CD8-positive, alpha-beta memory T cell (primary cell): ENCODE measurements at regions not wholly inside any gene's neighbourhood (a gene's known extent, or its start where the extent isn't known, plus 50 kb on each side); places are given as distances from the start of the nearest gene placed in this dataset.

ENCODE experiments used
- CTCF ChIA-PET: fragments of 350-600 bp; sonication (Branson Sonifier 250); formaldehyde crosslinking; loops from one replicate; lab custom pipeline; 2021; ENCODE audit warnings: antibody characterized with exemption; lab: Charles Lee
- POLR2A ChIA-PET: fragments of 350-600 bp; sonication (Branson Sonifier 250); formaldehyde crosslinking; loops from one replicate; lab custom pipeline; 2021; ENCODE audit warnings: antibody characterized with exemption; lab: Charles Lee
- DNase-seq, 5 donors: peaks; one replicate each; pipeline versions ENCODE4 v3.0.0 to v3.0.0-alpha.2; 2020 to 2022; ENCODE audit warnings: mixed read lengths in 1 of 5
- H3K27ac ChIP-seq: one replicate; pipeline ENCODE4 v1.7.0; 2013; ENCODE audit warnings: low read depth, mild to moderate bottlenecking, low read length, moderate library complexity
- H3K27me3 ChIP-seq: 2 replicates; pipeline ENCODE4 v1.7.0; 2013; ENCODE audit warnings: low read length, mild to moderate bottlenecking; ENCODE audit not compliant: insufficient read depth, poor library complexity, severe bottlenecking
- H3K36me3 ChIP-seq: 2 replicates; pipeline ENCODE4 v1.7.0; 2013; ENCODE audit warnings: mild to moderate bottlenecking, low read length, moderate library complexity; ENCODE audit not compliant: insufficient read depth
- H3K4me1 ChIP-seq: 2 replicates; pipeline ENCODE4 v1.7.0; 2013; ENCODE audit warnings: mild to moderate bottlenecking, low read length, moderate library complexity; ENCODE audit not compliant: insufficient read depth
- H3K4me3 ChIP-seq: 2 replicates; pipeline ENCODE4 v1.7.0; 2013; ENCODE audit warnings: mild to moderate bottlenecking, low read length
- H3K9me3 ChIP-seq: 2 replicates; pipeline ENCODE4 v1.7.0; 2013; ENCODE audit warnings: mild to moderate bottlenecking, low read length
- H3K27ac Mint-ChIP-seq, 8 donors: one replicate each; pipeline ENCODE4 v1.8.0; 2020 to 2021; ENCODE audit warnings: mixed read lengths in 8 of 8, mild to moderate bottlenecking in 6 of 8, inconsistent platforms in 3 of 8, moderate library complexity in 3 of 8
- H3K27me3 Mint-ChIP-seq, 2 donors: one replicate each; pipeline ENCODE4 v1.8.0; 2020 to 2021; ENCODE audit warnings: mixed read lengths in 2 of 2, mild to moderate bottlenecking in 1 of 2, moderate library complexity in 1 of 2
- H3K36me3 Mint-ChIP-seq, 3 donors: one replicate each; pipeline ENCODE4 v1.8.0; 2020 to 2021; ENCODE audit warnings: mixed read lengths in 3 of 3, inconsistent platforms in 1 of 3, mild to moderate bottlenecking in 1 of 3
- H3K4me1 Mint-ChIP-seq, 3 donors: one replicate each; pipeline ENCODE4 v1.8.0; 2020 to 2021; ENCODE audit warnings: mixed read lengths in 3 of 3, inconsistent platforms in 1 of 3, mild to moderate bottlenecking in 1 of 3
- H3K4me3 Mint-ChIP-seq, 7 donors: one replicate each; pipeline ENCODE4 v1.8.0; 2020 to 2021; ENCODE audit warnings: mixed read lengths in 7 of 7, mild to moderate bottlenecking in 6 of 7, moderate library complexity in 4 of 7, inconsistent platforms in 2 of 7
- H3K9me3 Mint-ChIP-seq, 5 donors: one replicate each; pipeline ENCODE4 v1.8.0; 2020 to 2022; ENCODE audit warnings: mixed read lengths in 5 of 5, mild to moderate bottlenecking in 3 of 5, moderate library complexity in 2 of 5, inconsistent platforms in 1 of 5

DNA sequence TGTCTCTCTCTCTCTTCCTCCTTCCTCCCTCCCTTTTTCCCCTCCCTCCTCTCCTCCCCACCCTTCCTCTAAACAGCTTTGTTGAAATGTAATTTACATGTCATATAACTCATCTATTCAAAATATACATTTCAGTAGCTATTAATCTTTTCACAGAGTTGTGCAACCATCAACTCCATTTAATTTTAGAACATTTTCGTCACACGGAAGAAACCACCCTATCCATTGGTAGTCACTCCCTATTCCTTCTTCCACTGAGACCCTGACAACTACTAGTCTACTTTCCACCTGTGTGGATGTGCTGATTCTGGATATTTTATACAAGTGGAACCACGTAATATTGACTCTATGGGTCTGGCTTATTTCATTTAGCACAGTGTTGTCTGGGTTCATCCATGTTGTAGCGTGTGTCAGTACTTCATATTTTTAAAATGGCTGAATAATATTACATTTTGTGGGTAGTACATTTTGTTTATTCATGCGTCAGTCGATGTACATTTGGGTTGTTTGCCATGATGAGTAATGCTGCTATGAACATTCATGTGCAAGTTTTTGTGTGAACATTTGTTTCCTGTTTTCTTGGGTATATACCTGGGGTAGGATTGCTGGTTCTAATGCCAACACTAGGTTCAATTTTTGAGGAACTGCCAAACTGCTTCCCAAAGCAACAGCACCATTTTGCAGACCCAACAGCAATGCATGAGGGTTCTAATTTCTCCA lies 100.1 kb upstream of the GCFC2 start:
- H3K4me1 ChIP-seq = no peaks in the 10 kb centered on the region
- no peak overlapping the region for H3K4me3 ChIP-seq
- Mint-ChIP-seq H3K27ac (no peak overlapping the region), H3K4me1 (no peaks in the 10 kb centered on the region), H3K9me3 (peaks cover 0 to 2% (median 0%) of the 10 kb centered on the region in 5 donors), H3K36me3 (no peaks in the 10 kb centered on the region), H3K27me3 (no peaks in the 10 kb centered on the region), H3K4me3 (no peak overlapping the region)
- H3K27me3 ChIP-seq = no peaks in the 10 kb centered on the region
- ChIA-PET POLR2A (no interaction called here), CTCF (no interaction called here)
- no peak overlapping the region for H3K27ac ChIP-seq
- H3K9me3 ChIP-seq = no peaks in the 10 kb centered on the region
- H3K36me3 ChIP-seq = no peaks in the 10 kb centered on the region
- DNase-seq = no peak

DNA sequence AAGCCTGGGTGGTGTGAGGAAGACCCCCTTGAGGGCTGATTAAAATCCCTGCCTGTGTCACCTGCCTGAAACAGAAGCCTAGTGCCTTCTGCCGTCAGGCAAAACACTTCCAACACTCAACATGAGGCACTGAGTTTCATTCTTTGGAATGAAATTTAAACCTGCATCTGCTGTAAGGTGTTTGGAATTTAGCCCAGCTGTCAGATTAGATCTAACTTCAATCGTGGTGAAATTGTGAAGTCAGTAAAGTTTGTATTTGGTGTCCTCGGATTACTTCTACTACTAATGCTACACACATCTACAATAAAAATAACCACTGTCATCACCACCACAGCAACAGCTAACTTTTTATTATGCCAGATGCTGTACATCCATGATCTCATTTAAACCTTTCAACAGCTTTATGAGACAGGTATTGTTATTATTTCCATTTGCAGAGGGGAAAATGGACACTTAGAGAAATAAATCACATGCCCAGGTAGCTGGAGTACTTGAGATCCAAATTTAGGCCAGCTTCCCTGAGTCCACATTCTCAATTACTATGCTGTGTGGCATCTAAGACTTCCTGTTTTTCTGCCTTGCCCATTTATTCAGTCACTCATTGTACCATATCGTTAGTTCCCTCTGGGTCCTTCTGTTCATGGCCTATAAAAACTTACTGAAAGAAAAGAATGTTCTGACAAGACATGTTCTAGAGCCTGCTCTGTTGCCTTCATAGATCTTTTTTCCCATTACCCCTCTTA lies 98.2 kb upstream of the GCFC2 start:
- CTCF ChIA-PET = no interaction called here
- H3K27me3 Mint-ChIP-seq = peaks cover 0 to under 1% of the 10 kb centered on the region in 2 donors
- Histone ChIP-seq H3K27ac (no peak overlapping the region), H3K36me3 (no peaks in the 10 kb centered on the region), H3K4me3 (no peak overlapping the region), H3K27me3 (no peaks in the 10 kb centered on the region), H3K9me3 (no peaks in the 10 kb centered on the region), H3K4me1 (no peaks in the 10 kb centered on the region)
- no peak overlapping the region for H3K27ac Mint-ChIP-seq
- no peak for DNase-seq
- POLR2A ChIA-PET = no interaction called here
- no peak overlapping the region for H3K4me3 Mint-ChIP-seq
- H3K36me3 Mint-ChIP-seq = no peaks in the 10 kb centered on the region
- H3K9me3 Mint-ChIP-seq = peaks cover 0 to 2% (median 0%) of the 10 kb centered on the region in 5 donors
- no peaks in the 10 kb centered on the region for H3K4me1 Mint-ChIP-seq

DNA sequence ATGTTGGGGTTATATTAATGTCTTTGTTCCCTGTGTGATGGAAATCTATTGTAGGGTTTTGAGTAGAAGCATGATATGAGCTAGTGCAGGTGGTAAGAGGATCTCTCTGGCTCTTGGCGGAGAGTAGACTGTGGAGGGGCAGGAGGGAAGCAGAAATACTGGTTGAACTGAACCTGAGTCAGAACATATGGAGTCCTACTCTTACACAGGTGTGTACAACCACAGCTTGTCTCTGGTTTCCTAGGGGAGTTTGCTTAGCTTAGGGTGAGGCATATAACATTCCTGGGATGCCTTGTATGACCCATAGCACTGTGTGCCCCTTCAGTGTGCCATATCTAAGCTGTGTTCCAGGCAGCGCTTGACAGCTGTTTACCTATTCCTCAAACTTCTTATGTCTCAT lies 97.3 kb upstream of the GCFC2 start:
- peaks cover 0 to 1% of the 10 kb centered on the region in 2 donors for H3K27me3 Mint-ChIP-seq
- H3K4me1 ChIP-seq = no peaks in the 10 kb centered on the region
- H3K4me3 ChIP-seq = no peak overlapping the region
- H3K27me3 ChIP-seq = no peaks in the 10 kb centered on the region
- H3K27ac Mint-ChIP-seq = no peak overlapping the region
- H3K36me3 ChIP-seq = no peaks in the 10 kb centered on the region
- no peaks in the 10 kb centered on the region for H3K9me3 ChIP-seq
- H3K9me3 Mint-ChIP-seq = no peaks in the 10 kb centered on the region
- no peaks in the 10 kb centered on the region for H3K4me1 Mint-ChIP-seq
- H3K4me3 Mint-ChIP-seq = peak overlapping the region in 1 of 7 donors; percentile 5
- DNase-seq = no peak
- H3K27ac ChIP-seq = no peak overlapping the region
- ChIA-PET CTCF (no interaction called here), POLR2A (no interaction called here)
- no peaks in the 10 kb centered on the region for H3K36me3 Mint-ChIP-seq

DNA sequence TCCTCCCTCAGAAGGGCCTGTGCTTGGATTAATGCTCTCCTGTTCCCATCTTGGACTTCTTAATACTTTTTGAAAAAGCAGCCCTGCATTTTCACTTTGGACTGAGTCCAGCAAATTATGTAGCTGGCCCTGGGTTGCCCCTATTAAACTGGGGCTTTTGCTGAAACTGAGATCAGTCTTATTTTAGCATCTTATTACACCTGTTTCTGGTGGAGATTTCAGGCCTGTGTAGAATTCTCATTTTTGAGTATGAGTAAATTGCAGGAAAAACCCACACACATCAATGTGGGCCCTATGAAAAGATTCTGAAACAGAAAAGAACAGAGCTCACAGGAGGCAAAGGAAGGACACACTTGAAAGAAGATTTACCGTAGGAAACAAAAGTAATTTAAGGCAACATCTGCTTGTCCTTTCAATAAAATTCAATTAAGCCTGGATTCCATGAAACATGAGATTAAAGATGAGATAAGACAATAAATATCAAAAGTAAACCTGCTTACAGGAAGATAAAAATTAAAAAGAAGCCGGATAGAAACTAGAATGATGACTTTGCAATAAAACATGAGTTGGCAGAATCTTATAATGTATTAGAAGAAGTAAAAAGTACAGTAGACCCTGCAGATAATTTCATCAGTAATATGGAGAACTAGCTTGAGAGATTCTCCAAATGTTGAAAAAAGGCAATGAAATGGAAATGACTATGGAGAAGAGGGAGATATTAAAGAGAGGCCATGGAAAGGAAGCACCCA lies 90.7 kb upstream of the GCFC2 start:
- no peak overlapping the region for H3K27ac Mint-ChIP-seq

DNA sequence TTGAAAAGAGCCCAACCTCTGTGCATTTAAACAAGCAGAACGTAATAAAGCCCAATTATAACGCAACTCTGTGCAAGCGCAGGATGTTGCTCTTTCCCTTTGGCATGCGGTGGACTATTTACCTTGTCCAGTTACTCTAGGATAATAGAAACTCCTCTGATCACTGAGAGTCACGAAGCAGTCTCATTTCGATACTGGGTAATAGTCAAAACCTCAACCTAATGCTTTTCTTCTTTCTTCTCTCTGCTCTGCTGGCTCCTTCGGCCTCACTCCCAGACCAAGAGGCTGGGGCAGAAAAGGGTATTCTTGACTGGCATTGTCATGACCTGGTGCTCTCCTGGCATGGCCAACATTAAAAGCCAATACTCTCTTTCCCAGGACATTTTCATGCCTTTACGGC lies 89.7 kb upstream of the GCFC2 start:
- Mint-ChIP-seq H3K4me3 (no peak overlapping the region), H3K36me3 (no peaks in the 10 kb centered on the region), H3K4me1 (no peaks in the 10 kb centered on the region), H3K9me3 (no peaks in the 10 kb centered on the region), H3K27ac (no peak overlapping the region), H3K27me3 (peaks cover 0 to 5% of the 10 kb centered on the region in 2 donors)
- Histone ChIP-seq H3K36me3 (no peaks in the 10 kb centered on the region), H3K27ac (no peak overlapping the region), H3K9me3 (no peaks in the 10 kb centered on the region), H3K4me3 (no peak overlapping the region), H3K27me3 (no peaks in the 10 kb centered on the region), H3K4me1 (no peaks in the 10 kb centered on the region)
- ChIA-PET POLR2A (no interaction called here), CTCF (no interaction called here)
- no peak for DNase-seq

More for the DNA sequence above, 90.7 kb upstream of the GCFC2 start:
- ChIA-PET POLR2A (no interaction called here), CTCF (no interaction called here)
- Histone ChIP-seq H3K9me3 (no peaks in the 10 kb centered on the region), H3K27ac (no peak overlapping the region), H3K27me3 (no peaks in the 10 kb centered on the region), H3K4me1 (no peaks in the 10 kb centered on the region), H3K36me3 (no peaks in the 10 kb centered on the region), H3K4me3 (no peak overlapping the region)
- DNase-seq = no peak
- H3K4me3 Mint-ChIP-seq = no peak overlapping the region
- H3K27me3 Mint-ChIP-seq = peaks cover 0 to 5% of the 10 kb centered on the region in 2 donors
- no peaks in the 10 kb centered on the region for H3K9me3 Mint-ChIP-seq
- no peaks in the 10 kb centered on the region for H3K36me3 Mint-ChIP-seq
- H3K4me1 Mint-ChIP-seq = no peaks in the 10 kb centered on the region

DNA sequence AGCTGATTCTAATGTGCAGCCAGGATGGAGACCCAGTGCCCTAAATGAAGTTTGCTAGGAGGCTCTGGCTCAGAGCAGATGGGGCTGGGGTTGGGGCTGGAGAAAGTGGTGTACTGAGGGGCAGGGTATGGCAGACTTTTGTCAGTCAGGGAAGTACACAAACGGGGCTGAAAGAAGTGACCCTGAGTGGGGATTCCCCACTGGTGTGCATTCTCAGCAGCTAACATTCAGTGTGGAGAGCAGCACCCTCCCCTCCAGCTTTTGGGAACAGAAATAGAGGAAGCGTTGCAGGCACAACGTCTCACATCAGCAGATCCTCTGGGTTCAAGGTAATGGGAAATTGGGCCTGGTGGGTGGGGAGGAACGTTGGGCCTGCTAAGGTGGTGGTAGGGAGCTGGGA lies 89.1 kb upstream of the GCFC2 start:
- POLR2A ChIA-PET = no interaction called here
- Mint-ChIP-seq H3K27me3 (peaks cover 0 to 5% of the 10 kb centered on the region in 2 donors), H3K4me3 (no peak overlapping the region), H3K4me1 (no peaks in the 10 kb centered on the region), H3K27ac (no peak overlapping the region), H3K9me3 (no peaks in the 10 kb centered on the region), H3K36me3 (no peaks in the 10 kb centered on the region)
- Histone ChIP-seq H3K36me3 (no peaks in the 10 kb centered on the region), H3K9me3 (no peaks in the 10 kb centered on the region), H3K4me1 (no peaks in the 10 kb centered on the region), H3K4me3 (no peak overlapping the region), H3K27me3 (no peaks in the 10 kb centered on the region), H3K27ac (no peak overlapping the region)
- CTCF ChIA-PET = interaction anchor here (2.1 kb wide), 1 partner anchor 11 kb away, joined by 5 read pairs; no protein-coding TSS in a partner anchor
- no peak for DNase-seq

DNA sequence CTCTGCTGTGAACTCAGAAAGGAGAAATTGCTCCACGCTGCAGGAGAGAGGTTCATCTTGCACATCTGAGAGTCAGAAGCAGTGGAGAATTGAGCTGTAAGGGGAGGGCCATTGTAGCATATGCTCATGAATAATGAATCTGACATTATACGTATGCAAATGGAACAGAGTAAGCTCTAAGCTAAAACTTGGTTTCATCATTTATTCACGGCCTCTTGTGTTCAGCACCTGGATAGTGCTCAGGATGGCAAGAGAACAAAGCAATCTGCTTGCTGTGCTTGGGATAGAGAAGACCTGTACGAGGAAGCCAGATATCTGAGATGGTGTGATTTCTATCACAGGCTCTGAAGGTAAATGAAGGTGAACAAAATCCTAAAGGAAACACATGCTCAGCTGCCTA lies 87.9 kb upstream of the GCFC2 start:
- Mint-ChIP-seq H3K27ac (no peak overlapping the region), H3K27me3 (peaks cover 0 to 3% of the 10 kb centered on the region in 2 donors), H3K9me3 (no peaks in the 10 kb centered on the region), H3K4me3 (no peak overlapping the region), H3K4me1 (no peaks in the 10 kb centered on the region), H3K36me3 (no peaks in the 10 kb centered on the region)
- Histone ChIP-seq H3K4me3 (no peak overlapping the region), H3K27ac (no peak overlapping the region), H3K27me3 (no peaks in the 10 kb centered on the region), H3K4me1 (no peaks in the 10 kb centered on the region), H3K36me3 (no peaks in the 10 kb centered on the region), H3K9me3 (no peaks in the 10 kb centered on the region)
- ChIA-PET CTCF (interaction anchor here (2.1 kb wide), 1 partner anchor 10 kb away, joined by 5 read pairs; no protein-coding TSS in a partner anchor), POLR2A (no interaction called here)
- no peak for DNase-seq

DNA sequence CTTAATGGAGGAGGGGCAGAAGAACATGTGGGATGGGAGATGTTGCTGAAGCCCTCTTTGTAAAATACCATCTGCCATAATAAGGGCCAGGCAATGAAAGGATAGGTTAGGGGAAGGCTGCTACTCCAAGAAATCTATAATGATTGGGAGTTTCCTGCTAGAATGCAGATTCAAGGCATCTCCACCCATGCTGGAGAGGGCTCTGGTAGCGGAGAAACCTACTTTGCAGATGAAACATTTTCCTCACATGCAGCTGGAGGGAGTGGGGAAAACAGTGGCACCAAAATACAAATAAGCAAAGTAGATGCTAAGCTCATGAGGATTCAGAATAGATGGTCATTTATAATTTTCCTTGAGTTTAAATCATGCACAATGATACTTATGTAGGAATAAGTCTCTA lies 82.3 kb upstream of the GCFC2 start:
- Histone ChIP-seq H3K4me1 (no peaks in the 10 kb centered on the region), H3K27me3 (no peaks in the 10 kb centered on the region), H3K4me3 (no peak overlapping the region), H3K27ac (no peak overlapping the region), H3K36me3 (no peaks in the 10 kb centered on the region), H3K9me3 (no peaks in the 10 kb centered on the region)
- no peak for DNase-seq
- ChIA-PET CTCF (no interaction called here), POLR2A (no interaction called here)
- no peaks in the 10 kb centered on the region for H3K36me3 Mint-ChIP-seq
- no peaks in the 10 kb centered on the region for H3K4me1 Mint-ChIP-seq
- no peak overlapping the region for H3K27ac Mint-ChIP-seq
- no peak overlapping the region for H3K4me3 Mint-ChIP-seq
- no peaks in the 10 kb centered on the region for H3K27me3 Mint-ChIP-seq
- H3K9me3 Mint-ChIP-seq = no peaks in the 10 kb centered on the region
